ENCODE measurements at regions not wholly inside any gene's neighbourhood (a gene's known extent, or its start where the extent isn't known, plus 50 kb on each side); places are given as distances from the start of the nearest gene placed in this dataset.

- Histone ChIP-seq H3K4me2 (no peak overlapping the region), H4K20me1 (ENCODE audit: low read depth) (no peaks in the 10 kb centered on the region), H3K9me3 (ENCODE audit: low read depth) (no peaks in the 10 kb centered on the region), H2AFZ (replicated peaks) (no peak overlapping the region), H3K4me1 (no peaks in the 10 kb centered on the region), H3K4me3 (no peak overlapping the region), H3F3A (ENCODE audit: low read depth) (no peaks in the 10 kb centered on the region), H3K36me3 (no peaks in the 10 kb centered on the region), H3K9ac (no peak overlapping the region), H3K27me3 (no peaks in the 10 kb centered on the region), H3K27ac (no peak overlapping the region), H3K79me2 (ENCODE audit: low read depth) (no peaks in the 10 kb centered on the region)
- no peak for DNase-seq (ENCODE audit: low spot score)
- no peaks in the 10 kb centered on the region for H3K36me3 Mint-ChIP-seq
- H3K9me3 Mint-ChIP-seq = peaks cover 2% of the 10 kb centered on the region
- peaks cover 7% of the 10 kb centered on the region for H3K4me1 Mint-ChIP-seq
- no peak overlapping the region for H3K27ac Mint-ChIP-seq
- no peaks in the 10 kb centered on the region for H3K27me3 Mint-ChIP-seq (ENCODE audit: insufficient read depth, low read depth)
- TF ChIP-seq EZH2 (IDR thresholded peaks at IDR 0.05) (no peak), EZH2phosphoT487 (IDR thresholded peaks at IDR 0.05) (no peak)
- TF ChIP-seq, protein P1, sequence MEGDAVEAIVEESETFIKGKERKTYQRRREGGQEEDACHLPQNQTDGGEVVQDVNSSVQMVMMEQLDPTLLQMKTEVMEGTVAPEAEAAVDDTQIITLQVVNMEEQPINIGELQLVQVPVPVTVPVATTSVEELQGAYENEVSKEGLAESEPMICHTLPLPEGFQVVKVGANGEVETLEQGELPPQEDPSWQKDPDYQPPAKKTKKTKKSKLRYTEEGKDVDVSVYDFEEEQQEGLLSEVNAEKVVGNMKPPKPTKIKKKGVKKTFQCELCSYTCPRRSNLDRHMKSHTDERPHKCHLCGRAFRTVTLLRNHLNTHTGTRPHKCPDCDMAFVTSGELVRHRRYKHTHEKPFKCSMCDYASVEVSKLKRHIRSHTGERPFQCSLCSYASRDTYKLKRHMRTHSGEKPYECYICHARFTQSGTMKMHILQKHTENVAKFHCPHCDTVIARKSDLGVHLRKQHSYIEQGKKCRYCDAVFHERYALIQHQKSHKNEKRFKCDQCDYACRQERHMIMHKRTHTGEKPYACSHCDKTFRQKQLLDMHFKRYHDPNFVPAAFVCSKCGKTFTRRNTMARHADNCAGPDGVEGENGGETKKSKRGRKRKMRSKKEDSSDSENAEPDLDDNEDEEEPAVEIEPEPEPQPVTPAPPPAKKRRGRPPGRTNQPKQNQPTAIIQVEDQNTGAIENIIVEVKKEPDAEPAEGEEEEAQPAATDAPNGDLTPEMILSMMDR (IDR thresholded peaks at IDR 0.05) = no peak
- H3K4me3 Mint-ChIP-seq = no peak overlapping the region
Observed at GRCh38 chr13:78436311-78436710, 167.0 kb downstream of the POU4F1 start.

DNA sequence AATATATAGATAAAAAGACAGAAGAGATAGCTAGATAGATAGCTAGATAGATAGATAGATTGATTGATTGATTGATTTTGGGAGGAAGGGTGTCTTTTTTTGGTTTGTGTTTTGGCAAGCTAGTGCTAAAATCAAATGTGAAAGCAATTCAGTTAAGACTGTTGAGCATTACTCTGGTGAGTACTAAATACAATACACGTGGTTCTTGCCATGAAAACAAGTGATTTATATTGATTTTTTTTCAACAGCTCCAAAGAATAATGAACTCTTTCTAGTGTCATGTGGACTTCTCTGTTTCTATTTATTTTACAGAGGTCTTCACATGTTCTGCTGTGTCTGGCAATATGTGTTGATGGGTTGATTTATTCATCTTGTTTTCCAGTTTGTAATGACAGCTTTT lies 172.0 kb downstream of the POU4F1 start:
- no peak overlapping the region for H3K4me3 ChIP-seq
- no peak overlapping the region for H3K4me3 Mint-ChIP-seq

GRCh38 chr13:78430811-78431210 lies 172.5 kb downstream of the POU4F1 start:
- Histone ChIP-seq H3K4me1 (peaks cover 16% of the 10 kb centered on the region), H4K20me1 (ENCODE audit: low read depth) (no peaks in the 10 kb centered on the region), H3F3A (ENCODE audit: low read depth) (peaks cover 10% of the 10 kb centered on the region), H3K4me2 (peak overlapping the region; percentile 57), H2AFZ (replicated peaks) (peak overlapping the region; percentile 93), H3K36me3 (no peaks in the 10 kb centered on the region), H3K4me3 (no peak overlapping the region), H3K27ac (no peak overlapping the region), H3K27me3 (no peaks in the 10 kb centered on the region), H3K79me2 (ENCODE audit: low read depth) (no peaks in the 10 kb centered on the region), H3K9ac (no peak overlapping the region), H3K9me3 (ENCODE audit: low read depth) (no peaks in the 10 kb centered on the region)
- peaks cover 2% of the 10 kb centered on the region for H3K9me3 Mint-ChIP-seq
- no peaks in the 10 kb centered on the region for H3K27me3 Mint-ChIP-seq (ENCODE audit: insufficient read depth, low read depth)
- no peak overlapping the region for H3K4me3 Mint-ChIP-seq
- no peaks in the 10 kb centered on the region for H3K36me3 Mint-ChIP-seq
- H3K4me1 Mint-ChIP-seq = peaks cover 19% of the 10 kb centered on the region
- TF ChIP-seq, protein P1 (IDR thresholded peaks at IDR 0.05) = no peak
- TF ChIP-seq EZH2 (IDR thresholded peaks at IDR 0.05) (no peak), EZH2phosphoT487 (IDR thresholded peaks at IDR 0.05) (no peak)
- DNase-seq (ENCODE audit: low spot score) = no peak
- peak overlapping the region; percentile 25 for H3K27ac Mint-ChIP-seq

More for the DNA sequence above, 172.0 kb downstream of the POU4F1 start:
- Histone ChIP-seq H4K20me1 (ENCODE audit: low read depth) (no peaks in the 10 kb centered on the region), H3K9ac (no peak overlapping the region), H3K79me2 (ENCODE audit: low read depth) (no peaks in the 10 kb centered on the region), H3K9me3 (ENCODE audit: low read depth) (no peaks in the 10 kb centered on the region), H3K27ac (no peak overlapping the region), H3K27me3 (no peaks in the 10 kb centered on the region), H2AFZ (replicated peaks) (no peak overlapping the region), H3K4me2 (no peak overlapping the region), H3K4me1 (peaks cover 16% of the 10 kb centered on the region), H3F3A (ENCODE audit: low read depth) (peaks cover 10% of the 10 kb centered on the region), H3K36me3 (no peaks in the 10 kb centered on the region)
- Mint-ChIP-seq H3K27ac (no peak overlapping the region), H3K9me3 (peaks cover 2% of the 10 kb centered on the region), H3K27me3 (ENCODE audit: insufficient read depth, low read depth) (no peaks in the 10 kb centered on the region), H3K36me3 (no peaks in the 10 kb centered on the region), H3K4me1 (peaks cover 19% of the 10 kb centered on the region)
- TF ChIP-seq EZH2phosphoT487 (IDR thresholded peaks at IDR 0.05) (no peak), EZH2 (IDR thresholded peaks at IDR 0.05) (no peak)
- TF ChIP-seq, protein P1 (IDR thresholded peaks at IDR 0.05) = no peak
- no peak for DNase-seq (ENCODE audit: low spot score)

Measured in neural progenitor cell (in vitro differentiated cells).